ENCODE measurements at regions not wholly inside any gene's neighbourhood (a gene's known extent, or its start where the extent isn't known, plus 50 kb on each side); places are given as distances from the start of the nearest gene placed in this dataset.

DNA sequence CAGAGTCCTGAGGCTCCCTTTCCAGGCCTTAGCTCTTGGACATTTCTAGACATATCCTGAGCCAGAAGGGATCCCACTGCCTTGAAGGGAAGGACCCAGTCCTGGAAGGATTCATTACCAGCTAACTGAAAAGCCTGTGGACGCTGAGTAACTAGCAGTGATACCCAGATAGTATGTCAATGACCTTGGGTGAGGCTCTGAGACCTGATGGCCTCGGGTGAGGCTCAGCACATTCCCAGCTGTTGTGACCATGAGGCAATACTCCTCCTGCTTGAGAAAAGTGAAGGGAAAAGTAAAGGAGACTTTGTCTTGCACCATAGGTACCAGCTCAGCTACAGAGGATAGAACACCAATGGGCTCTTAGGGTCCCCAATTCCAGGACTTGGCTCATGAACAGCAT, 268.1 kb downstream of the DKK2 start:
- no peak for DNase-seq (ENCODE audit: low spot score)

- DNase-seq (ENCODE audit: low spot score), result no peak
Measured at GRCh38 chr4:106766519-106766918, 269.6 kb downstream of the DKK2 start.

- no peak for DNase-seq (ENCODE audit: low spot score)
Measured at GRCh38 chr4:106764774-106765173, 271.3 kb downstream of the DKK2 start.

- no peak for DNase-seq (ENCODE audit: low spot score)
Measured at GRCh38 chr4:106762666-106763443, 273.3 kb downstream of the DKK2 start.

DNA sequence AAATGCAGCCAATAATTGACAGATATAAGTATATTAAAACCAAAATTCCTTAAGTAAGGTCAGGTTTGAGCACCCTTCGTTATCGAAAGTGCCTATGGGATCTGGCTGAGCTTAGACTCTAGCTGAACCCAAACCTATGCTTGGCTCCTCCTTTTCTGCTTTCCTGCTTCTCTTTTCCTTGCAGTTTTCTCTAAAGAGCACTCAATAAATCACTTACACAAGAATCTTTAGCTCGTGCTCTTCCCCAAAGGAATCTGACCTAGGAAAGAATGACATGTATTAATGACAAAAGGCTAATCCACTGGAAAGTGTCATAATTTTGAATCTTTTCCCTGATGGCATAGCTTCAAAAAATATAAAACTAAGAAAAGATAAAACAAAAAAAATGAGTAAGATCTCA, 282.7 kb downstream of the DKK2 start:
- no peak for DNase-seq (ENCODE audit: low spot score)

DNA sequence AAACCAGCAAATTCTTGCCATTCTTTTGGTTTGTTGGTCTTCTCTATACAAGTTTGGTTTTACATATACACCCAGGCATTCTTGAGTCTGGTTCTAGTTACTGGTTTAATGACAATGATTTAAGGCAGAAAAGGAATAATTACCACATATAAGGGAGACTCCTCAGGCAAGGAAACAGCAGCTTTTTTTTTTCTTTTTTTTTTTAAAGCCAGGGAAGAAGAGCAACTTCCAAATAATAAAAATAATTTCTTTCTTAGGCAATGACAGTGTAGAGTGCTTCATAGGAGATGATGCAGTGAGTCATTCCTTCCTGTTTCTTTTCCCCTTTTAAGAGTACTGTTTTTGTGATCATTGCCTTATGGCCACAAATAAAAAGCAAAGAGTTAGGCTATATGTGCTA, 289.7 kb downstream of the DKK2 start:
- no peak for DNase-seq (ENCODE audit: low spot score)

- DNase-seq (ENCODE audit: low spot score), result no peak
Measured at GRCh38 chr4:106738121-106738520, 298.0 kb downstream of the DKK2 start.

DNA sequence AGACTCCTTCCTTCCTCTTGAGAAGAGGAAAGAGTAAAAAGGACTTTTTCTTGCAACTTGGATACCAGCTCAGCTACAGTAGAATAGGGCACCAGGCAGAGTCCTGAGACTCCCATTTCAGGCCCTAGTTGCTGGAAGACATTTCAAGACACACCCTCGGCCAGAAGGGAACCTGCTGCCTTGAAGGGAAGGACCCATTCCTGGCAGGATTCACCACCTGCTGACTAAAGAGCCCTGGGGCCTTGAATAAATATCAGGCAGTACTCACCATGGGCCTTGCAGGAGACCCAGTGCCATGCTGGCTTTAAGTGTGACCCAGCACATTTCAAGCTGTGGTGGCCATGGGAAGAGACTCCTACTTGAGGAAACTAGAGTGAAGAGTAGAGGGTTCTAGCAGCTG, 317.6 kb downstream of the DKK2 start:
- DNase-seq (ENCODE audit: low spot score), result no peak

GRCh38 chr4:106717091-106717490, 319.0 kb downstream of the DKK2 start:
- DNase-seq (ENCODE audit: low spot score), result no peak

- DNase-seq (ENCODE audit: low spot score), result no peak
Measured at GRCh38 chr4:106715825-106716224, 320.3 kb downstream of the DKK2 start.

- DNase-seq (ENCODE audit: low spot score), result no peak
Measured at GRCh38 chr4:106708464-106708816, 327.7 kb downstream of the DKK2 start.

GRCh38 chr4:106707776-106708463, 328.2 kb downstream of the DKK2 start:
- no peak for DNase-seq (ENCODE audit: low spot score)

- DNase-seq (ENCODE audit: low spot score), result no peak
Measured at GRCh38 chr4:106704253-106704870, 331.8 kb downstream of the DKK2 start.

GRCh38 chr4:106700321-106700720, 331.7 kb upstream of the GIMD1 start:
- no peak for DNase-seq (ENCODE audit: low spot score)

- DNase-seq (ENCODE audit: low spot score), result no peak
Measured at GRCh38 chr4:106698621-106699195, 330.1 kb upstream of the GIMD1 start.

GRCh38 chr4:106695501-106696262, 327.1 kb upstream of the GIMD1 start:
- no peak for DNase-seq (ENCODE audit: low spot score)

DNA sequence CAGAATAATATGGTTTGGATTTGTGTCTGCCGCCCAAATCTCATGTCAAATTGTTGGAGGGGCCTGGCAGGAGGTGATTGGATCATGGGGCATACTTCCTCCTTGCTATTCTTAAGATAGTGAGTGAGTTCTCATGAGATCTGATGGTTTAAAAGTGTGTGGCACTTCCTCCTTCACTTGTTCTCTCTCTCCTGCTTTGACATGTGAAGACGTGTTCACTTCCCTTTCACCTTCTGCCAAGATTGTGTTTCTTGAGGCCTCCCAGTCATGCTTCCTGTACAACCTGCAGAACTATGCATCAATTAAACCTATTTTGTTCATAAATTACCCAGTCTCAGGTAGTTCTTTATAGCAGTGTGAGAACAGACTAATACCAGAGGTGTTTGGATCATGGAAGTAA, 325.7 kb upstream of the GIMD1 start:
- DNase-seq (ENCODE audit: low spot score), result no peak

DNA sequence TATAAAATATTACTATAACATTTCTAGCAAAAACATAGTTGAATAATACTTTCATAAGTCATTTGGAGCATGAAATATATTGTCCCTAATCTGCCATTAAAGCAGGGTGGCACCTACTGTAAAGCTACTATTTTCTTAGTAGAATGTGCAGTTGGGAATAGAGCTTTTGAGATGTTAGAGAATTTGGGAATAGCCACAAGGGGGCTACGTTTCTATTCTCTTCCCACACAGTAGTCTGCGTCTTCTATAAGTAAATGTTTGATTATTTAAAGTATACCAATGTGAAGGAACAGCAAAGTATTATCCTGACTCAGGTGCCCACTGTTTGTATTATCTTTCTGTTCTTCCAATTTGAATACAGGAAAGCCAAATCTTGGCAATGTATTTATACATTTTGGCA, 323.2 kb upstream of the GIMD1 start:
- DNase-seq (ENCODE audit: low spot score), result no peak

- peak; percentile 11 for DNase-seq (ENCODE audit: low spot score)
Measured at GRCh38 chr4:106690487-106690886, 321.9 kb upstream of the GIMD1 start.

DNA sequence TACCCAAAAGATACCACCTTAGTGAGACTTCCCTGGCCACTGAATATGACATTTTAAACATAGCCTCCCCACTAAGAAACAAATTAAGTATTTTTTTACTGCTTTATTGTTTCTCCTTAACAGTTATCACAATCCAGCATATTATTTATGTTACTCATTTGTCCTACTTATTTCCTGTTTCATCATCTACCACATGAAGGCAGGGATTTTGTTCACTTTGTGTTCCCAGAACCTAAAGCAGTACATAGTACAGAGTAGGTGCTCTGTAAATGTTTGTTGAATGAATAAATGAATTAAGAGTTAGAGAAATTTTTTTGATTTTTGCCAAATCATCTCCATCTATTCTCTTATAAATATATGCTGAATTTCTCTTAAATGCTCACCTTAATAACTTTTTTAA, 318.4 kb upstream of the GIMD1 start:
- DNase-seq (ENCODE audit: low spot score), result no peak

- no peak for DNase-seq (ENCODE audit: low spot score)
Measured at GRCh38 chr4:106681381-106681921, 312.9 kb upstream of the GIMD1 start.

DNA sequence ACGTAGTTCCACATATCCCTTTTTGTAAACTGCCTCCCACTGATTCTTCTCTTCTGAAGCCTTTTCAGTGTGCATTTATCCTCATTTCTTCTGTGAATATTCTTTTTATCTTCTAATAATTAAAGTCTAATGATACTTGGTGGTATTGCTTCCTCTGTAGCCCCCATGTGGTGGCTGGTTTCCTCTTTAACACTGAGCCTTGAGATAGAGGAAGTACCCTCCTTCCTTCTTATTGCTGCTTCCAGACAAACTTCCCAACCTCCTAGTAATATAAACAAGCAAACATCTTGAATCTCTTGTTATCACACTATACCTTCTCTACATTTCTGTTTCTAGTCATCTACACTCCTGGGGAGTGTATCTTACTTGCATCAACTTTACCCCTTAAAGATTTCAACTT, 310.5 kb upstream of the GIMD1 start:
- no peak for DNase-seq (ENCODE audit: low spot score)

Measured in AG08396 (cell line).